GM12878 (cell line): ENCODE measurements at regions not wholly inside any gene's neighbourhood (a gene's known extent, or its start where the extent isn't known, plus 50 kb on each side); places are given as distances from the start of the nearest gene placed in this dataset.

Experiments
- ATAC-seq: fragments of 200-7000 bp; cut with Tn5 transposase; 3 replicates; pipeline ENCODE4 v1.9.1; 2020; ENCODE audit warnings: mild to moderate bottlenecking, moderate library complexity
- BruUV-seq: library from RNA; stranded (reverse); fragments of 400-500 nt; replicated peaks from 2 replicates; lab custom pipeline; 2021; lab: Mats Ljungman, UMichigan
- CTCF ChIA-PET: fragments of 300-600 bp; sonication (Branson Sonifier 250); formaldehyde crosslinking; extraction: SDS; loops from one replicate; lab custom pipeline; 2021; ENCODE audit warnings: inconsistent platforms; lab: Yijun Ruan, JAX
- POLR2A ChIA-PET: fragments of 350-600 bp; formaldehyde crosslinking; extraction: SDS; loops from one replicate; lab custom pipeline; 2021; ENCODE audit warnings: inconsistent platforms; lab: Charles Lee
- RAD21 ChIA-PET: fragments of 300-600 bp; sonication (Branson Sonifier 250); formaldehyde crosslinking; loops from one replicate; lab custom pipeline; 2023; ENCODE audit warnings: antibody characterized with exemption; ENCODE audit not compliant: unreplicated experiment; lab: Charles Lee
- SMC1A ChIA-PET: fragments of 300-600 bp; sonication (Branson Sonifier 250); formaldehyde crosslinking; loops from one replicate; lab custom pipeline; 2023; ENCODE audit not compliant: unreplicated experiment, uncharacterized antibody; lab: Charles Lee
- DNase-seq: peaks from one replicate; pipeline ENCODE4 v3.0.0-alpha.2; 2011; ENCODE audit warnings: low read depth, low spot score
- FAIRE-seq: peaks from 3 replicates; lab custom pipeline; 2011; peaks lifted over from hg19 to GRCh38; lab: Jason Lieb, UNC
- H2AFZ ChIP-seq: 2 replicates; pipeline ENCODE4 v1.6.0; 2011; ENCODE audit warnings: low read depth, low read length, control low read depth; ENCODE audit not compliant: control insufficient read depth
- H3K27ac ChIP-seq: 2 replicates; pipeline ENCODE4 v1.5.1; 2011; ENCODE audit warnings: control low read depth; ENCODE audit not compliant: control insufficient read depth, insufficient read depth
- H3K27me3 ChIP-seq, 2 experiments: replicated peaks in 1 of 2; 2 replicates each; pipeline versions ENCODE4 v1.6.0 to v1.6.1; 2011; ENCODE audit warnings: low read length in 1 of 2; ENCODE audit not compliant: control insufficient read depth in 2 of 2, insufficient read depth in 2 of 2
- H3K36me3 ChIP-seq, 2 experiments: 2 replicates each; pipeline ENCODE4 v1.5.1; 2011; ENCODE audit warnings: low read length in 1 of 2; ENCODE audit not compliant: control insufficient read depth in 2 of 2, insufficient read depth in 2 of 2
- H3K4me1 ChIP-seq: 2 replicates; pipeline ENCODE4 v1.6.1; 2011; ENCODE audit warnings: mild to moderate bottlenecking, low read length, moderate library complexity, mixed read lengths; ENCODE audit not compliant: control insufficient read depth, insufficient read depth
- H3K4me2 ChIP-seq: 2 replicates; pipeline ENCODE4 v1.6.0; 2011; ENCODE audit warnings: control low read depth; ENCODE audit not compliant: control insufficient read depth, insufficient read depth
- H3K4me3 ChIP-seq: fragments of 200-600 bp; sonication (generic); 2 replicates; pipeline ENCODE4 v1.5.1; 2016
- H3K79me2 ChIP-seq: 2 replicates; pipeline ENCODE4 v1.6.0; 2011; ENCODE audit warnings: low read length; ENCODE audit not compliant: control insufficient read depth, insufficient read depth
- H3K9ac ChIP-seq: 2 replicates; pipeline ENCODE4 v1.8.0; 2011; ENCODE audit warnings: low read length, control low read depth, mixed read lengths; ENCODE audit not compliant: control insufficient read depth, insufficient read depth
- H3K9me3 ChIP-seq: replicated peaks from 3 replicates; pipeline ENCODE4 v1.5.1; 2011; ENCODE audit warnings: mild to moderate bottlenecking, low read length; ENCODE audit not compliant: control insufficient read depth, insufficient read depth
- H4K20me1 ChIP-seq: 2 replicates; pipeline ENCODE4 v1.6.0; 2011; ENCODE audit not compliant: control insufficient read depth, insufficient read depth
- IRF5 ChIP-seq: fragments of 450-650 bp; IDR thresholded peaks from 2 replicates; pipeline ENCODE4 v1.6.1; 2017; ENCODE audit warnings: borderline replicate concordance
- MEF2A ChIP-seq: IDR thresholded peaks from 2 replicates; pipeline ENCODE4 v1.6.1; 2011; ENCODE audit warnings: low read depth, mild to moderate bottlenecking, low read length, moderate library complexity; ENCODE audit not compliant: insufficient read depth
- MTA2 ChIP-seq: fragments of 450-650 bp; IDR thresholded peaks from 2 replicates; pipeline ENCODE4 v1.6.1; 2016; ENCODE audit warnings: low read depth, mild to moderate bottlenecking, moderate library complexity
- MXI1 ChIP-seq: fragments of 150-350 bp; IDR thresholded peaks from 2 replicates; pipeline ENCODE4 v1.6.1; 2011; ENCODE audit warnings: low read depth, mild to moderate bottlenecking, inconsistent platforms, low read length, improper control_type of control experiment
- RAD21 ChIP-seq: IDR thresholded peaks from 2 replicates; pipeline ENCODE4 v1.6.1; 2011; ENCODE audit warnings: mild to moderate bottlenecking, low read depth, low read length, moderate library complexity; ENCODE audit not compliant: insufficient read depth
- RBBP5 ChIP-seq: fragments of 200-600 bp; sonication (generic); conservative IDR thresholded peaks from 2 replicates; pipeline ENCODE4 v1.6.1; 2016
- RELA ChIP-seq: fragments of 450-650 bp; IDR thresholded peaks from 2 replicates; pipeline ENCODE4 v1.8.0; 2014; ENCODE audit warnings: borderline replicate concordance; ENCODE audit not compliant: partially characterized antibody
- SKIL ChIP-seq: fragments of 450-650 bp; IDR thresholded peaks from 2 replicates; pipeline ENCODE4 v1.6.1; 2017; ENCODE audit warnings: mild to moderate bottlenecking, low read depth, inconsistent platforms; ENCODE audit not compliant: poor library complexity, severe bottlenecking
- TCF12 ChIP-seq: IDR thresholded peaks from 2 replicates; pipeline ENCODE4 v1.6.1; 2011; ENCODE audit warnings: low read depth, mild to moderate bottlenecking, low read length
- ZBED1 ChIP-seq: IDR thresholded peaks from 2 replicates; pipeline ENCODE4 v1.6.1; 2016; ENCODE audit warnings: borderline replicate concordance
- ZNF622 ChIP-seq: fragments of 450-650 bp; IDR thresholded peaks from 2 replicates; pipeline ENCODE4 v1.6.1; 2017; ENCODE audit warnings: mild to moderate bottlenecking, inconsistent platforms
- ZZZ3 ChIP-seq: IDR thresholded peaks from 2 replicates; pipeline ENCODE4 v1.6.1; 2011; ENCODE audit warnings: low read depth; ENCODE audit not compliant: control insufficient read depth, insufficient read length
- WGBS: methylation state at CpG from one replicate; pipeline ENCODE4 v1.1.6; 2016; ENCODE audit warnings: low lambda C conversion rate; ENCODE audit not compliant: insufficient replicate concordance, insufficient coverage; ENCODE audit errors: missing lambda C conversion rate; 5-methylcytosine and 5-hydroxymethylcytosine counted together
- in situ Hi-C: fragments of 300-500 bp; cut with MboI; formaldehyde crosslinking; loops from 9 replicates; pipeline ENCODE4 v1.14.3; 2018; ENCODE audit warnings: mixed read lengths
- intact Hi-C: fragments of 100-400 bp; cut with micrococcal nuclease; formaldehyde crosslinking; loops from one replicate; pipeline ENCODE4 v1.14.2; 2022; ENCODE audit not compliant: unreplicated experiment
- TF ChIP-seq, protein P1 (sequence below): fragments of 450-650 bp; IDR thresholded peaks from 2 replicates; pipeline ENCODE4 v1.6.1; 2017; ENCODE audit warnings: low read depth, mild to moderate bottlenecking, moderate library complexity

DNA sequence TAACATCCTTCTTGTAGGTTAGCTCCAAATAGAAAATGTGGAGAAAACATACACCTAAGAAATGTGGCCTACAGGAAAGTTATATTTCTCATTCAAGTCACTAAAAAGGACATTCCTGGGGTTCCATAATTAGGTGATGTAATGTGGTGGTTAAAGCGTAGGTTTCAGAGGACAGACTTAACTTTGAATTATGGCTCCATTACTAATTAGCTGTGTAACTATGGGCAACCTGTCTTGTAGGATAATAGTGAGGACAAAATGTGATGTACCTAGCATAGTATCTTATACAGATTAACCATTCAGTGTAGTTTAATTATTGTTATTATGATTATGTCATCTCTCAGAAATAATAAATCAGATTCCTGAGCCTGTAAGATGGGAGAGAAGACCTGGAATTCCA lies 602.5 kb downstream of the TSN start:
- DNase-seq (no peak), FAIRE-seq (no peak), ATAC-seq (no peak)
- ChIA-PET CTCF (interaction anchor here (0.9 to 1.1 kb wide), 2 partner anchors 9 to 167 kb away, joined by 3 read pairs; no protein-coding TSS in a partner anchor), RAD21 (no interaction called here), SMC1A (interaction anchor here (1.6 kb wide), 1 partner anchor 33 kb away, joined by 6 read pairs; no protein-coding TSS in a partner anchor)
- no peaks in the 10 kb centered on the region for H3K36me3 ChIP-seq
- H2AFZ ChIP-seq, result no peak overlapping the region
- intact Hi-C loops, result no loop called here
- H3K9ac ChIP-seq, result no peak overlapping the region
- H3K4me2 ChIP-seq, result no peak overlapping the region
- WGBS, result 24% methylated on average over 1 of the region's 1 CpG
- no peak overlapping the region for H3K4me3 ChIP-seq
- H3K9me3 ChIP-seq, result no peaks in the 10 kb centered on the region
- no peaks in the 10 kb centered on the region for H3K27me3 ChIP-seq
- TF ChIP-seq MTA2 (0 out of 2 replicates have a peak, but pooled peaks have one; percentile 36), TCF12 (no peak)
- TF ChIP-seq, protein P1, sequence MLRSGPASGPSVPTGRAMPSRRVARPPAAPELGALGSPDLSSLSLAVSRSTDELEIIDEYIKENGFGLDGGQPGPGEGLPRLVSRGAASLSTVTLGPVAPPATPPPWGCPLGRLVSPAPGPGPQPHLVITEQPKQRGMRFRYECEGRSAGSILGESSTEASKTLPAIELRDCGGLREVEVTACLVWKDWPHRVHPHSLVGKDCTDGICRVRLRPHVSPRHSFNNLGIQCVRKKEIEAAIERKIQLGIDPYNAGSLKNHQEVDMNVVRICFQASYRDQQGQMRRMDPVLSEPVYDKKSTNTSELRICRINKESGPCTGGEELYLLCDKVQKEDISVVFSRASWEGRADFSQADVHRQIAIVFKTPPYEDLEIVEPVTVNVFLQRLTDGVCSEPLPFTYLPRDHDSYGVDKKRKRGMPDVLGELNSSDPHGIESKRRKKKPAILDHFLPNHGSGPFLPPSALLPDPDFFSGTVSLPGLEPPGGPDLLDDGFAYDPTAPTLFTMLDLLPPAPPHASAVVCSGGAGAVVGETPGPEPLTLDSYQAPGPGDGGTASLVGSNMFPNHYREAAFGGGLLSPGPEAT, result no peak
- TF ChIP-seq, all 136 proteins: peak for 1
- no peaks in the 10 kb centered on the region for H4K20me1 ChIP-seq
- in situ Hi-C loops, result loop anchor here (5.0 kb wide), 1 partner anchor 39 kb away; no protein-coding TSS in a partner anchor
- H3K27ac ChIP-seq, result no peak overlapping the region
- no peaks in the 10 kb centered on the region for H3K4me1 ChIP-seq
- no TSS peak for BruUV-seq
- POLR2A ChIA-PET, result no interaction called here
- no peaks in the 10 kb centered on the region for H3K79me2 ChIP-seq

- Histone ChIP-seq H3K4me2 (no peak overlapping the region), H3K79me2 (no peaks in the 10 kb centered on the region), H2AFZ (no peak overlapping the region), H4K20me1 (no peaks in the 10 kb centered on the region), H3K27ac (no peak overlapping the region), H3K4me3 (no peak overlapping the region), H3K4me1 (no peaks in the 10 kb centered on the region), H3K27me3 (no peaks in the 10 kb centered on the region), H3K36me3 (no peaks in the 10 kb centered on the region), H3K9ac (no peak overlapping the region), H3K9me3 (no peaks in the 10 kb centered on the region)
- POLR2A ChIA-PET, result no interaction called here
- CTCF ChIA-PET, result no interaction called here
- ATAC-seq, result no peak
- intact Hi-C loops (no loop called here), in situ Hi-C loops (loop anchor here (5.0 kb wide), 1 partner anchor 39 kb away; no protein-coding TSS in a partner anchor)
- 8% methylated on average over 3 of the region's 3 CpGs for WGBS
- BruUV-seq, result no TSS peak
- no peak for DNase-seq
- SMC1A ChIA-PET, result interaction anchor here (1.1 kb wide), 1 partner anchor 377 kb away, joined by 3 read pairs; no protein-coding TSS in a partner anchor
- no peak for FAIRE-seq
- RAD21 ChIA-PET, result interaction anchor here (1.3 kb wide), 1 partner anchor 382 kb away, joined by 3 read pairs; no protein-coding TSS in a partner anchor
- no peak for TF ChIP-seq RELA
- TF ChIP-seq ZNF622, result no peak
- TF ChIP-seq RAD21, result no peak
- no peak for TF ChIP-seq ZBED1
- no peak for TF ChIP-seq MEF2A
- no peak for TF ChIP-seq SKIL
- no peak for TF ChIP-seq IRF5
- TF ChIP-seq RBBP5, result no peak
- TF ChIP-seq MXI1, result no peak
- no peak for TF ChIP-seq ZZZ3
Measured at GRCh38 chr2:122358729-122359128, 603.3 kb downstream of the TSN start.
